ENCODE measurements at regions not wholly inside any gene's neighbourhood (a gene's known extent, or its start where the extent isn't known, plus 50 kb on each side); places are given as distances from the start of the nearest gene placed in this dataset.
"Not testable (repeated sequence)": the region's sequence is repeated elsewhere in the genome, so short reads cannot be mapped to it uniquely, and the experiment has no call there.

DNA sequence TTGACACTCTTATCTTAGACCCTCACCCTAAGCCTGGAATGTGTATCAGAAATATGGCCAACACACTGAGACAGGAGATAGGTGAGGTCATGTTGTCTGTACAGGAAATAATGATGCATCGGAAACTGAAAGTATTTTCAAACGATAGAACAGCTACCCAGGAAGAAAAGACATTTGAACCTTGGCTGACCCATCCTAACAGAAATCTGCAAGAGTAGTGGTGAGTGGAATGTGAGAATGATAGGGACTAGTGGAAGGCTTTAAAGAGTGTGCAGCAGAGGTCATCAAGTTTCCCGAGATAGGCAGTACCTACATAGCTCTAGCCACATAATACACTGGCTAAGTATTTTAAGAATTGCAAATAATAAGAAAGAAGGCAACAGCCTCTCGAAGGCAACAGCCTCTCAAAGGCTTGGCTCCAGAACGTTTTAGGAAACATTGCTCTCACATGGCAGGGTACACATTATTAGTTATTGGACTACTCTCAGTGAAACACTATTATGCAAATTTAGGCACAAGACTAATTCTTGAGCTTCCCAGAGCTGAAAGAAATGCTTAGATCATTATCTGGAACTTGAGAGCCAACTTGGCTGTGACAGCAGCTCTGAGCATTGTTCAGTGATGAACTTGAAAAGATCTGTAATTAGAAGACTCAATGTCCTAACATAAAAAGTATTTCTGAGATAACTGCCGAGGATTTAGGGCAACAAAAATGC, 133.1 kb upstream of the FBXL7 start:
- Histone ChIP-seq H3K79me2 (ENCODE audit: control insufficient read depth, low read length) (no peaks in the 10 kb centered on the region), H3K27me3 (ENCODE audit: control insufficient read depth, low read length) (no peaks in the 10 kb centered on the region), H4K20me1 (ENCODE audit: control insufficient read depth, insufficient read depth, low read depth, low read length) (no peaks in the 10 kb centered on the region), H3F3A (ENCODE audit: control insufficient read depth, insufficient read depth) (no peaks in the 10 kb centered on the region), H3K27ac (ENCODE audit: low read depth, low read length) (no peak overlapping the region), H3K9me3 (ENCODE audit: control insufficient read depth, insufficient read depth, low read length) (no peaks in the 10 kb centered on the region), H3K9me2 (replicated peaks; ENCODE audit: control insufficient read depth, low read length) (no peaks in the 10 kb centered on the region), H3K4me1 (ENCODE audit: control insufficient read depth, low read length) (no peaks in the 10 kb centered on the region), H3K36me3 (ENCODE audit: control insufficient read depth, low read length) (no peaks in the 10 kb centered on the region), H3K4me3 (ENCODE audit: low read length) (no peak overlapping the region), H3K4me2 (ENCODE audit: low read length) (no peak overlapping the region)
- no peak for TF ChIP-seq EZH2phosphoT487 (IDR thresholded peaks at IDR 0.05; ENCODE audit: borderline replicate concordance, low read length)
- TF ChIP-seq, protein P1, sequence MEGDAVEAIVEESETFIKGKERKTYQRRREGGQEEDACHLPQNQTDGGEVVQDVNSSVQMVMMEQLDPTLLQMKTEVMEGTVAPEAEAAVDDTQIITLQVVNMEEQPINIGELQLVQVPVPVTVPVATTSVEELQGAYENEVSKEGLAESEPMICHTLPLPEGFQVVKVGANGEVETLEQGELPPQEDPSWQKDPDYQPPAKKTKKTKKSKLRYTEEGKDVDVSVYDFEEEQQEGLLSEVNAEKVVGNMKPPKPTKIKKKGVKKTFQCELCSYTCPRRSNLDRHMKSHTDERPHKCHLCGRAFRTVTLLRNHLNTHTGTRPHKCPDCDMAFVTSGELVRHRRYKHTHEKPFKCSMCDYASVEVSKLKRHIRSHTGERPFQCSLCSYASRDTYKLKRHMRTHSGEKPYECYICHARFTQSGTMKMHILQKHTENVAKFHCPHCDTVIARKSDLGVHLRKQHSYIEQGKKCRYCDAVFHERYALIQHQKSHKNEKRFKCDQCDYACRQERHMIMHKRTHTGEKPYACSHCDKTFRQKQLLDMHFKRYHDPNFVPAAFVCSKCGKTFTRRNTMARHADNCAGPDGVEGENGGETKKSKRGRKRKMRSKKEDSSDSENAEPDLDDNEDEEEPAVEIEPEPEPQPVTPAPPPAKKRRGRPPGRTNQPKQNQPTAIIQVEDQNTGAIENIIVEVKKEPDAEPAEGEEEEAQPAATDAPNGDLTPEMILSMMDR (IDR thresholded peaks at IDR 0.05; ENCODE audit: low read depth, low read length, poor library complexity, severe bottlenecking): no peak

DNA sequence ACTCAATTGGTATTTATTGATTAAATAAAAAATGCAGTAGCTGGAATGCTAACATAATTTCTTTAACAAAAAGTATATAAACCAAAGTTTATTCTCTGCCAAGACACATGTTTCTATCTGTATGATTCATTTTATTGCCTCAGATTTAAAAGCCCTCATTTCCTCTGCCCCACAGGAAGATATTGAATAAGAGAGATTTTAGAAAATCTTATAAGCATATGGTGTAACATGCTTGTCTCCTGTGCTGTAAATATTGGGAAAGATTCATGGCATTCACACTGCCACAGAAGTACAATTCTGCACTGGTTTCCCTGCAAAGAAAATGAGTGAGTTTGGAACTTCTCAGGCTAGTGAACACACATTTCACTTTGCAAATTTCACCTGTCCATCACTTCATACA, 134.9 kb upstream of the FBXL7 start:
- H4K20me1 ChIP-seq (ENCODE audit: control insufficient read depth, insufficient read depth, low read depth, low read length): no peaks in the 10 kb centered on the region
- no peaks in the 10 kb centered on the region for H3K79me2 ChIP-seq (ENCODE audit: control insufficient read depth, low read length)
- H3K27me3 ChIP-seq (ENCODE audit: control insufficient read depth, low read length): no peaks in the 10 kb centered on the region
- H3F3A ChIP-seq (ENCODE audit: control insufficient read depth, insufficient read depth): no peaks in the 10 kb centered on the region
- TF ChIP-seq, protein P1 (IDR thresholded peaks at IDR 0.05; ENCODE audit: low read depth, low read length, poor library complexity, severe bottlenecking): no peak
- no peak for TF ChIP-seq EZH2phosphoT487 (IDR thresholded peaks at IDR 0.05; ENCODE audit: borderline replicate concordance, low read length)
- no peak overlapping the region for H3K4me3 ChIP-seq (ENCODE audit: low read length)
- no peaks in the 10 kb centered on the region for H3K9me3 ChIP-seq (ENCODE audit: control insufficient read depth, insufficient read depth, low read length)
- no peak overlapping the region for H3K4me2 ChIP-seq (ENCODE audit: low read length)
- H3K36me3 ChIP-seq (ENCODE audit: control insufficient read depth, low read length): no peaks in the 10 kb centered on the region
- no peaks in the 10 kb centered on the region for H3K4me1 ChIP-seq (ENCODE audit: control insufficient read depth, low read length)
- no peaks in the 10 kb centered on the region for H3K9me2 ChIP-seq (replicated peaks; ENCODE audit: control insufficient read depth, low read length)
- H3K27ac ChIP-seq (ENCODE audit: low read depth, low read length): no peak overlapping the region

DNA sequence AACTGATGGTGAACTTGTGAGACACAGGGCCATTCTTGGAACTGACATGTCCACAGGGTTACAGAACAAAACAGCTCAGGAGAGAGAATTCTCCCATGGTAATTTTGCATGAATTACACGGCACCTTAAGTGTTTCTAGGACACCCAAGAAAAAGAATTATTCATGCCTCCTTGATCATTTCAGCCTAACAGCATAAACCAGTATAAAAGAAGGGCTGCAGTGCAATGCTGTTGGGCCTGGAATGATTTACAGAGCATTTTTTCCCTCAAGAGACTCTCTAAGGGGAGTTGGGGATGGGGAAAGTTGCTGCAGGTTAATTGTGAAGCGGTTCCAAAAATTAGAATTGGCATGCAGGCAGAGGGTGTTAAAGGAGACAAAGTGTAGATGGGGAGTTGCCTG, 136.4 kb upstream of the FBXL7 start:
- H3K4me2 ChIP-seq (ENCODE audit: low read length): no peak overlapping the region
- no peaks in the 10 kb centered on the region for H3K9me2 ChIP-seq (replicated peaks; ENCODE audit: control insufficient read depth, low read length)
- no peaks in the 10 kb centered on the region for H3K4me1 ChIP-seq (ENCODE audit: control insufficient read depth, low read length)
- H3K27me3 ChIP-seq (ENCODE audit: control insufficient read depth, low read length): no peaks in the 10 kb centered on the region
- no peaks in the 10 kb centered on the region for H3K36me3 ChIP-seq (ENCODE audit: control insufficient read depth, low read length)
- no peaks in the 10 kb centered on the region for H3K79me2 ChIP-seq (ENCODE audit: control insufficient read depth, low read length)
- H3K9me3 ChIP-seq (ENCODE audit: control insufficient read depth, insufficient read depth, low read length): no peaks in the 10 kb centered on the region
- no peaks in the 10 kb centered on the region for H3F3A ChIP-seq (ENCODE audit: control insufficient read depth, insufficient read depth)
- H3K4me3 ChIP-seq (ENCODE audit: low read length): no peak overlapping the region
- no peak for TF ChIP-seq EZH2phosphoT487 (IDR thresholded peaks at IDR 0.05; ENCODE audit: borderline replicate concordance, low read length)
- TF ChIP-seq, protein P1 (IDR thresholded peaks at IDR 0.05; ENCODE audit: low read depth, low read length, poor library complexity, severe bottlenecking): no peak
- H4K20me1 ChIP-seq (ENCODE audit: control insufficient read depth, insufficient read depth, low read depth, low read length): no peaks in the 10 kb centered on the region
- H3K27ac ChIP-seq (ENCODE audit: low read depth, low read length): no peak overlapping the region

DNA sequence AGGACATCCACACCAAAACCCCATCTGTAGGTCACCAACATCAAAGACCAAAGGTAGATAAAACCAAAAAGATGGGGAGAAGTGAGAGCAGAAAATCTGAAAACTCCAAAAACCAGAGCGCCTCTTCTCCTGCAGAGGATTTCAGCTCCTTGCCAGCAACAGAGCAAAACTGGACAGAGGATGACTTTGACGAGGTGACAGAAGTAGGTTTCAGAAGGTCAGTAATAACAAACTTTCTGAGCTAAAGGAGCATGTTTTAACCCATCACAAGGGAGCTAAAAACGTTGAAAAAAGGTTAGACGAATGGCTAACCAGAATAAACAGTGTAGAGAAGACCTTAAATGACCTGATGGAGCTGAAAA, 142.9 kb upstream of the FBXL7 start:
- H3K27ac ChIP-seq (ENCODE audit: low read depth, low read length); H3K4me2 ChIP-seq (ENCODE audit: low read length); H3K79me2 ChIP-seq (ENCODE audit: control insufficient read depth, low read length); H3K9me2 ChIP-seq (replicated peaks; ENCODE audit: control insufficient read depth, low read length); H3F3A ChIP-seq (ENCODE audit: control insufficient read depth, insufficient read depth); H3K4me3 ChIP-seq (ENCODE audit: low read length); H3K36me3 ChIP-seq (ENCODE audit: control insufficient read depth, low read length); H3K27me3 ChIP-seq (ENCODE audit: control insufficient read depth, low read length); H3K4me1 ChIP-seq (ENCODE audit: control insufficient read depth, low read length); H3K9me3 ChIP-seq (ENCODE audit: control insufficient read depth, insufficient read depth, low read length); H4K20me1 ChIP-seq (ENCODE audit: control insufficient read depth, insufficient read depth, low read depth, low read length): not testable (repeated sequence)

DNA sequence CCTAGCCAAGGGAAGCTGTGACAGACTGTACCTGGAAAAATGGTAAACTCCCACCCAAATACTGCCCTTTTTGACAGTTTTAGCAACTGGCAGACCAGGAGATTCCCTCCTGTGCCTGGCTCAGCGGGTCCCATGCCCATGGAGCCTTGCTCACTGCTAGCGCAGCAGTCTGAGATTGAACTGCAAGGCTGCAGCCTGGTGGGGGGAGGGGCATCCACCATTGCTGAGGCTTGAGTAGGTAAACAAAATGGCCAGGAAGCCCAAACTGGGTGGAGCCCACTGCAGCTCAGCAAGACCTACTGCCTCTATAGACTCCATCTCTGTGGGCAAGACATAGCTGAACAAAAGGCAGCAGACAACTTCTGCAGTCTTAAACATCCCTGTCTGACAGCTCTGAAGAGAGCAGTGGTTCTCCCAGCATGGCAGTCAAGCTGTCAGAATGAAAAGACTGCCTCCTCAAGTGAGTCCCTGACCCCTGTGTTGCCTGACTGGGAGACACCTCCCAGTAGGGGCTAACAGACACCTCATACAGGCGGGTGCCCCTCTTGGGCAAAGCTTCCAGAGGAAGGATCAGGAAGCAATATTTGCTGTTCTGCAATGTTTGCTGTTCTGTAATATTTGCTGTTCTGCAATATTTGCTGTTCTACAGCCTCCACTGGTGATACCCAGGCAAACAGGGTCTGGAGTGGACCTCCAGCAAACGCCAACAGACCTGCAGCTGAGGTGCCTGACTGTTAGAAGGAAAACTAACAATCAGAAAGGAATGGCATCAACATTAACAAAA, 143.5 kb upstream of the FBXL7 start:
- not testable (repeated sequence) for H3K4me3 ChIP-seq (ENCODE audit: low read length); H3K4me2 ChIP-seq (ENCODE audit: low read length); H3K79me2 ChIP-seq (ENCODE audit: control insufficient read depth, low read length); H3K27ac ChIP-seq (ENCODE audit: low read depth, low read length); H3K27me3 ChIP-seq (ENCODE audit: control insufficient read depth, low read length); H3F3A ChIP-seq (ENCODE audit: control insufficient read depth, insufficient read depth); H3K4me1 ChIP-seq (ENCODE audit: control insufficient read depth, low read length); H3K9me2 ChIP-seq (replicated peaks; ENCODE audit: control insufficient read depth, low read length); H3K9me3 ChIP-seq (ENCODE audit: control insufficient read depth, insufficient read depth, low read length); H3K36me3 ChIP-seq (ENCODE audit: control insufficient read depth, low read length); H4K20me1 ChIP-seq (ENCODE audit: control insufficient read depth, insufficient read depth, low read depth, low read length)

Data from DOHH2 (cell line).